HepG2 (cell line): ENCODE measurements at regions not wholly inside any gene's neighbourhood (a gene's known extent, or its start where the extent isn't known, plus 50 kb on each side); places are given as distances from the start of the nearest gene placed in this dataset.
"Not testable (repeated sequence)": the region's sequence is repeated elsewhere in the genome, so short reads cannot be mapped to it uniquely, and the experiment has no call there.

Experiments used
- ATAC-seq: fragments of 200-7000 bp; cut with Tn5 transposase; 3 replicates; pipeline ENCODE4 v1.9.1; 2020; ENCODE audit warnings: mild to moderate bottlenecking, moderate library complexity
- BruUV-seq: library from RNA; stranded (reverse); fragments of 400-500 nt; replicated peaks from 2 replicates; lab custom pipeline; 2021; lab: Mats Ljungman, UMichigan
- CTCF ChIA-PET: fragments of 300-600 bp; formaldehyde crosslinking; extraction: SDS; loops from one replicate; lab custom pipeline; 2021; ENCODE audit warnings: low total read pairs, inconsistent platforms, low intra/inter-chr PET ratio; lab: Yijun Ruan, JAX
- POLR2A ChIA-PET: fragments of 350-600 bp; sonication (Branson Sonifier 250); formaldehyde crosslinking; loops from one replicate; lab custom pipeline; 2020; ENCODE audit warnings: antibody characterized with exemption, inconsistent platforms; lab: Yijun Ruan, JAX
- DNase-seq: peaks from one replicate; pipeline ENCODE4 v3.0.0-alpha.2; 2015; ENCODE audit warnings: low spot score
- FAIRE-seq: peaks from 3 replicates; lab custom pipeline; 2011; peaks lifted over from hg19 to GRCh38; lab: Jason Lieb, UNC
- H2AFZ ChIP-seq: one replicate; pipeline ENCODE4 v1.6.1; 2011; ENCODE audit warnings: low read length, inconsistent platforms
- H3K27ac ChIP-seq: fragments of 300-600 bp; 3 replicates; pipeline ENCODE4 v1.8.0; 2011; ENCODE audit warnings: mixed run types, mild to moderate bottlenecking, mixed read lengths, low read length, inconsistent platforms; ENCODE audit not compliant: insufficient read depth; ENCODE audit errors: extremely low read length
- H3K27me3 ChIP-seq, 2 experiments: fragments of 200-600 bp in 1 of 2; 2 replicates in 1 of 2; 3 replicates in 1 of 2; pipeline versions ENCODE4 v1.6.0 to v1.8.0; 2011; ENCODE audit warnings: low read length in 2 of 2, mild to moderate bottlenecking in 2 of 2, moderate library complexity in 2 of 2, inconsistent platforms in 1 of 2; ENCODE audit not compliant: insufficient read depth in 2 of 2, control insufficient read depth in 1 of 2
- H3K36me3 ChIP-seq, 2 experiments: fragments of 200-600 bp in 1 of 2; replicated peaks in 1 of 2; 2 replicates in 1 of 2; 3 replicates in 1 of 2; pipeline versions ENCODE4 v1.5.1 to v1.8.0; 2011; ENCODE audit warnings: low read length in 2 of 2, inconsistent platforms in 1 of 2; ENCODE audit not compliant: insufficient read depth in 2 of 2, control insufficient read depth in 1 of 2
- H3K4me1 ChIP-seq: 2 replicates; pipeline ENCODE4 v1.5.1; 2012; ENCODE audit warnings: low read length, inconsistent platforms; ENCODE audit not compliant: insufficient read depth
- H3K4me2 ChIP-seq: 2 replicates; pipeline ENCODE4 v1.6.0; 2011; ENCODE audit warnings: low read depth, low read length, inconsistent platforms
- H3K4me3 ChIP-seq, 3 experiments: fragments of 200-600 bp in 1 of 3; sonication (generic), shearing (Covaris generic) in 1 of 3; replicated peaks in 1 of 3; 2 replicates each; pipeline ENCODE4 v1.5.1; 2011 to 2016; ENCODE audit warnings: low read length in 3 of 3, inconsistent platforms in 2 of 3, low read depth in 2 of 3, mild to moderate bottlenecking in 2 of 3, control low read depth in 1 of 3, mixed read lengths in 1 of 3; ENCODE audit not compliant: insufficient read depth in 1 of 3
- H3K79me2 ChIP-seq: one replicate; pipeline ENCODE4 v1.6.1; 2011; ENCODE audit warnings: low read length, inconsistent platforms; ENCODE audit not compliant: insufficient read depth
- H3K9ac ChIP-seq: 2 replicates; pipeline ENCODE4 v1.6.0; 2011; ENCODE audit warnings: mild to moderate bottlenecking, low read depth, low read length, inconsistent platforms; ENCODE audit not compliant: insufficient read depth
- H3K9me3 ChIP-seq: 2 replicates; pipeline ENCODE4 v1.5.1; 2012; ENCODE audit warnings: mild to moderate bottlenecking, low read length
- H4K20me1 ChIP-seq: 2 replicates; pipeline ENCODE4 v1.6.0; 2011; ENCODE audit warnings: inconsistent platforms, mild to moderate bottlenecking, low read length, moderate library complexity; ENCODE audit not compliant: insufficient read depth
- DNMT1 ChIP-seq: sonication (generic); formaldehyde crosslinking; IDR thresholded peaks from 2 replicates; pipeline ENCODE4 v1.5.1; 2020; ENCODE audit warnings: mild to moderate bottlenecking, missing genetic modification reagents
- GPBP1L1 ChIP-seq: sonication (generic); formaldehyde crosslinking; IDR thresholded peaks from 2 replicates; pipeline ENCODE4 v1.5.0; 2020; ENCODE audit warnings: mild to moderate bottlenecking, missing genetic modification reagents
- MAFF ChIP-seq: IDR thresholded peaks from 2 replicates; pipeline ENCODE4 v1.6.1; 2011; ENCODE audit warnings: low read depth, low read length, improper control_type of control experiment
- MAFK ChIP-seq, 2 experiments: IDR thresholded peaks in 1 of 2; conservative IDR thresholded peaks in 1 of 2; 2 replicates each; pipeline ENCODE4 v1.6.1; 2011; ENCODE audit warnings: improper control_type of control experiment in 2 of 2, low read length in 2 of 2
- ZNF563 ChIP-seq: sonication (generic); formaldehyde crosslinking; IDR thresholded peaks from 2 replicates; pipeline ENCODE4 v1.8.0; 2022; ENCODE audit warnings: mild to moderate bottlenecking, moderate library complexity, missing genetic modification reagents
- WGBS: methylation state at CpG from one replicate; pipeline ENCODE4 v1.1.6; 2017; ENCODE audit warnings: low lambda C conversion rate; 5-methylcytosine and 5-hydroxymethylcytosine counted together
- in situ Hi-C: cut with HindIII; loops from 2 replicates; pipeline ENCODE4 v1.10.0; 2017; ENCODE audit warnings: low pct_unique_long_range_greater_than_20kb; ENCODE audit not compliant: extremely low pct_ligation_motif_present
- intact Hi-C: fragments of 100-400 bp; cut with micrococcal nuclease; formaldehyde crosslinking; loops from one replicate; pipeline ENCODE4 v1.10.0; 2022; ENCODE audit not compliant: unreplicated experiment

GRCh38 chr2:146540271-146540932, 1304.4 kb upstream of the ACVR2A start:
- in situ Hi-C loops: no loop called here
- Histone ChIP-seq H3K9me3 (no peaks in the 10 kb centered on the region), H3K27me3 (no peaks in the 10 kb centered on the region), H2AFZ (no peak overlapping the region), H3K4me3 (no peak overlapping the region), H3K9ac (no peak overlapping the region), H3K79me2 (no peaks in the 10 kb centered on the region), H3K4me1 (no peaks in the 10 kb centered on the region), H3K27ac (no peak overlapping the region), H3K4me2 (no peak overlapping the region), H3K36me3 (no peaks in the 10 kb centered on the region), H4K20me1 (no peaks in the 10 kb centered on the region)
- ChIA-PET POLR2A (no interaction called here), CTCF (no interaction called here)
- intact Hi-C loops: no loop called here
- WGBS: 47% methylated on average over 3 of the region's 3 CpGs
- FAIRE-seq: no peak
- DNase-seq: no peak
- BruUV-seq: no TSS peak
- no peak for ATAC-seq
- peak; percentile 70 to 75 for TF ChIP-seq MAFK (conservative IDR thresholded peaks at IDR 0.05 in 1 of 2, IDR thresholded peaks at IDR 0.05 in 1 of 2; ENCODE audit: low read length in 2 of 2)
- TF ChIP-seq GPBP1L1 (CRISPR knock-in tag): no peak
- TF ChIP-seq DNMT1 (CRISPR knock-in tag): no peak
- no peak for TF ChIP-seq ZNF563 (CRISPR knock-in tag)
- peak; percentile 53; the same call in 1 of the 2 replicates for TF ChIP-seq MAFF

GRCh38 chr2:146539739-146540138, 1305.1 kb upstream of the ACVR2A start:
- H3K79me2 ChIP-seq, DNase-seq, H3K4me2 ChIP-seq, intact Hi-C loops, CTCF ChIA-PET, H3K27ac ChIP-seq, POLR2A ChIA-PET, H3K4me3 ChIP-seq, H2AFZ ChIP-seq, H3K36me3 ChIP-seq, FAIRE-seq, BruUV-seq, ATAC-seq, H3K9me3 ChIP-seq, H3K9ac ChIP-seq, H3K27me3 ChIP-seq, in situ Hi-C loops, H3K4me1 ChIP-seq, H4K20me1 ChIP-seq: not testable (repeated sequence)
- WGBS: 6% methylated on average over 5 of the region's 5 CpGs
